ENCODE measurements at regions not wholly inside any gene's neighbourhood (a gene's known extent, or its start where the extent isn't known, plus 50 kb on each side); places are given as distances from the start of the nearest gene placed in this dataset.

DNA sequence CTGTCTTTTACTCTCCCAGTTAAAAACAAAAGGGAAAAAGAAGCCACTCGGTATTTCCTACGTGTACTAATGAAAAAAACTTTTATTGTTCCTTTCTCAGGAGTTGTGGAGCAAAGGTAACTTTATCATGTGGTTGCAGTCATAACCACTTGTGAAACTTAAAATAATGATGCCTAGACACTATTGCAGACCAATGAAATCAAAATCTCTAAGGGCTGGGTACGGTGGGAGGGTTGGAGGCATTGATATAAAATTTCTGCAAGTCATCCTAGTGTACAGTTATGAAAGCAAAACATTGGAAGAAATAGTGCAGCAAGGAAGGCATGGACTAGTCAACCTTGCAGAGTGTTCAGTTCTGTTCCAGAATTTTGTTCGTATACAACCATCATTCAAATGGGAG lies 808.8 kb downstream of the TUSC7 start:
- TF ChIP-seq POLR2A (IDR thresholded peaks at IDR 0.05) (no peak), EP300 (IDR thresholded peaks at IDR 0.05) (no peak), POLR2AphosphoS5 (IDR thresholded peaks at IDR 0.05) (no peak)
- TF ChIP-seq, protein P1, sequence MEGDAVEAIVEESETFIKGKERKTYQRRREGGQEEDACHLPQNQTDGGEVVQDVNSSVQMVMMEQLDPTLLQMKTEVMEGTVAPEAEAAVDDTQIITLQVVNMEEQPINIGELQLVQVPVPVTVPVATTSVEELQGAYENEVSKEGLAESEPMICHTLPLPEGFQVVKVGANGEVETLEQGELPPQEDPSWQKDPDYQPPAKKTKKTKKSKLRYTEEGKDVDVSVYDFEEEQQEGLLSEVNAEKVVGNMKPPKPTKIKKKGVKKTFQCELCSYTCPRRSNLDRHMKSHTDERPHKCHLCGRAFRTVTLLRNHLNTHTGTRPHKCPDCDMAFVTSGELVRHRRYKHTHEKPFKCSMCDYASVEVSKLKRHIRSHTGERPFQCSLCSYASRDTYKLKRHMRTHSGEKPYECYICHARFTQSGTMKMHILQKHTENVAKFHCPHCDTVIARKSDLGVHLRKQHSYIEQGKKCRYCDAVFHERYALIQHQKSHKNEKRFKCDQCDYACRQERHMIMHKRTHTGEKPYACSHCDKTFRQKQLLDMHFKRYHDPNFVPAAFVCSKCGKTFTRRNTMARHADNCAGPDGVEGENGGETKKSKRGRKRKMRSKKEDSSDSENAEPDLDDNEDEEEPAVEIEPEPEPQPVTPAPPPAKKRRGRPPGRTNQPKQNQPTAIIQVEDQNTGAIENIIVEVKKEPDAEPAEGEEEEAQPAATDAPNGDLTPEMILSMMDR (IDR thresholded peaks at IDR 0.05) = no peak
